ENCODE measurements at regions not wholly inside any gene's neighbourhood (a gene's known extent, or its start where the extent isn't known, plus 50 kb on each side); places are given as distances from the start of the nearest gene placed in this dataset.

DNA sequence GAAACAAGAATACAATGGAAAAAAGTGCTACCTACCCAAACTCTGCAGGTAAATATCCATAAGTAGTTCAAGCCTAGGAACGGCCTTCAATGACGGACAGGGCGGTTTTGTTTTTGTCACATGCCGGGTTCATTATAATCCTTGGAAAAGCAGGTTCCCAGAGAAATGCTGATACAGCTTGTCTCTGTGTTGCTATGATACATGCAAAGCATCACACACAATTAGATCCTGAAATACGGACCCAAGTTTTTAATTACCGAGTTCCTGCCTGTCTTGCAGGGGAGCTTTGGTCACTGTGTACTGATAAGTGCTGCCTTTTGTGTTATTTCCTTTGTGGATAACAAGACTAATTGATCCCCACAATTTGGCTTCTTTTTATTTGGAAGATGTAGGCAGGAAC is 217.4 kb downstream of the HAPSTR1 start:
- H3K9me3 ChIP-seq (ENCODE audit: low read length) = no peaks in the 10 kb centered on the region
- TF ChIP-seq EZH2 (IDR thresholded peaks at IDR 0.05; ENCODE audit: borderline replicate concordance, low read length) = no peak
- TF ChIP-seq, protein P1, sequence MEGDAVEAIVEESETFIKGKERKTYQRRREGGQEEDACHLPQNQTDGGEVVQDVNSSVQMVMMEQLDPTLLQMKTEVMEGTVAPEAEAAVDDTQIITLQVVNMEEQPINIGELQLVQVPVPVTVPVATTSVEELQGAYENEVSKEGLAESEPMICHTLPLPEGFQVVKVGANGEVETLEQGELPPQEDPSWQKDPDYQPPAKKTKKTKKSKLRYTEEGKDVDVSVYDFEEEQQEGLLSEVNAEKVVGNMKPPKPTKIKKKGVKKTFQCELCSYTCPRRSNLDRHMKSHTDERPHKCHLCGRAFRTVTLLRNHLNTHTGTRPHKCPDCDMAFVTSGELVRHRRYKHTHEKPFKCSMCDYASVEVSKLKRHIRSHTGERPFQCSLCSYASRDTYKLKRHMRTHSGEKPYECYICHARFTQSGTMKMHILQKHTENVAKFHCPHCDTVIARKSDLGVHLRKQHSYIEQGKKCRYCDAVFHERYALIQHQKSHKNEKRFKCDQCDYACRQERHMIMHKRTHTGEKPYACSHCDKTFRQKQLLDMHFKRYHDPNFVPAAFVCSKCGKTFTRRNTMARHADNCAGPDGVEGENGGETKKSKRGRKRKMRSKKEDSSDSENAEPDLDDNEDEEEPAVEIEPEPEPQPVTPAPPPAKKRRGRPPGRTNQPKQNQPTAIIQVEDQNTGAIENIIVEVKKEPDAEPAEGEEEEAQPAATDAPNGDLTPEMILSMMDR (IDR thresholded peaks at IDR 0.05; ENCODE audit: low read length) = no peak
- no peaks in the 10 kb centered on the region for H3K4me1 ChIP-seq (ENCODE audit: insufficient read depth, low read length, severe bottlenecking)
- H3K9ac ChIP-seq (ENCODE audit: low read length) = no peak overlapping the region
- no peak overlapping the region for H2AFZ ChIP-seq (ENCODE audit: low read length)
- H3K4me2 ChIP-seq (ENCODE audit: low read length) = no peak overlapping the region
- no peaks in the 10 kb centered on the region for H4K20me1 ChIP-seq (ENCODE audit: insufficient read depth, low read length)
- no peak overlapping the region for H3K27ac ChIP-seq (ENCODE audit: low read depth, low read length, poor library complexity, severe bottlenecking)
- H3K27me3 ChIP-seq (ENCODE audit: insufficient read depth, low read length) = no peaks in the 10 kb centered on the region
- no peaks in the 10 kb centered on the region for H3K36me3 ChIP-seq (ENCODE audit: insufficient read depth, low read length)
- no peak overlapping the region for H3K4me3 ChIP-seq (ENCODE audit: low read depth, low read length, poor library complexity, severe bottlenecking)
- H3K79me2 ChIP-seq (ENCODE audit: insufficient read depth, low read length) = no peaks in the 10 kb centered on the region
- no peaks in the 10 kb centered on the region for H3K9me2 ChIP-seq (ENCODE audit: low read depth, low read length)
- H3F3A ChIP-seq (ENCODE audit: insufficient read depth, low read length) = no peaks in the 10 kb centered on the region

DNA sequence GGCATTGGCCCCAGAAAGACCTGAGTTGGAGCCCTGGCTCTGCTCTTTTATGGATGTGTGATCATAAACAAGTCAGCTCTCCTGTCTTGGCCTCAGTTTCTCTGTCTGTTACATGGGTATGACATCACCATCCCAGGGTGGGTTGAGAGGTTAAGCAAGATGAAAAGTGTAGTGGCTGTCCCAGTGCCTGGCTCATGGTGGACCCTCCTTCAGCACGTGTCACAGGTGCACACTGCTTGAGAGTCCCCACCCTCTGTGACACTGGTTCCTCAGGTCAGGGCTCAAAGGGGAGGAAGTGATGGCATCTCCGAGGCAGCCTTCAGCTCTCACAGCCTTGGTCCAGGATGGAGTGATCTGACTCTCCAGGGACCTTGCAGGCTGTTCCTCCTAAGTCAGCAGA is 218.4 kb downstream of the HAPSTR1 start:
- no peaks in the 10 kb centered on the region for H3K79me2 ChIP-seq (ENCODE audit: insufficient read depth, low read length)
- no peaks in the 10 kb centered on the region for H4K20me1 ChIP-seq (ENCODE audit: insufficient read depth, low read length)
- H3K9me2 ChIP-seq (ENCODE audit: low read depth, low read length) = no peaks in the 10 kb centered on the region
- H3K4me3 ChIP-seq (ENCODE audit: low read depth, low read length, poor library complexity, severe bottlenecking) = no peak overlapping the region
- no peak overlapping the region for H3K27ac ChIP-seq (ENCODE audit: low read depth, low read length, poor library complexity, severe bottlenecking)
- H3K36me3 ChIP-seq (ENCODE audit: insufficient read depth, low read length) = no peaks in the 10 kb centered on the region
- H3K27me3 ChIP-seq (ENCODE audit: insufficient read depth, low read length) = no peaks in the 10 kb centered on the region
- H3K9ac ChIP-seq (ENCODE audit: low read length) = no peak overlapping the region
- no peaks in the 10 kb centered on the region for H3F3A ChIP-seq (ENCODE audit: insufficient read depth, low read length)
- no peak overlapping the region for H3K4me2 ChIP-seq (ENCODE audit: low read length)
- no peak for TF ChIP-seq EZH2 (IDR thresholded peaks at IDR 0.05; ENCODE audit: borderline replicate concordance, low read length)
- TF ChIP-seq, protein P1 (IDR thresholded peaks at IDR 0.05; ENCODE audit: low read length) = no peak
- H3K4me1 ChIP-seq (ENCODE audit: insufficient read depth, low read length, severe bottlenecking) = no peaks in the 10 kb centered on the region
- no peak overlapping the region for H2AFZ ChIP-seq (ENCODE audit: low read length)
- no peaks in the 10 kb centered on the region for H3K9me3 ChIP-seq (ENCODE audit: low read length)

DNA sequence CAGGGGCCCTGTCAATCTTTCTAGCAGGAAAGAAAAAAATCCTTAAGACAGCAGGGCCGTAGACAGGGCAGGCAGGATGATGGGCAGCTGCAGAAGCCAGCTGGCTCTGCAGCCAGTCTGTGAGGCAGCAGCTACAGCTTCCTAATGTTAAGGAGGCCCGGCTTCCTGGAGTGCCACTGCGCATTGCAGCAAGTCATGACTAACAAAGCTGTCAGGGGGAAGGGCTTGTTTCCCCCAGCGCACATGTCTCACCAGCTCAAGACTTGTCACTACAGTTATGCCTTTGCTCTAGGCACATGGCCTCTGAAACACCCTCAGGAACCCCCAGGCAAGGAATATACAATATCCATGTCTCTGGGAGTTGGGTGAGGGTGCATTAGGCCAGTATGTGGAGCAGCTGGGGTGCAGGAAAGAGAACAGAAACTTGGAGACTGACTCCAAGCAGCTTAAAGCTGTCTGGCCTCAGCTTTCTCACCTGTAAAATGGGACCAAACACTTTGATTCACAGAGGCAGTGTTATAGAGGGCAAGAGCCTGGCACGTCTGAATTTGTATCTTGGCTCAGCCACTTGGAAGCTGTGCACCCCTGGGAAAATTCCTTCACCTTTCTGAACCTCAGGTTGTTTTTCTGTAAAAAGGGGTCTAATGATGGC is 220.0 kb downstream of the HAPSTR1 start:
- no peak overlapping the region for H2AFZ ChIP-seq (ENCODE audit: low read length)
- no peaks in the 10 kb centered on the region for H3K79me2 ChIP-seq (ENCODE audit: insufficient read depth, low read length)
- no peak overlapping the region for H3K9ac ChIP-seq (ENCODE audit: low read length)
- H3K9me2 ChIP-seq (ENCODE audit: low read depth, low read length) = no peaks in the 10 kb centered on the region
- H3K27me3 ChIP-seq (ENCODE audit: insufficient read depth, low read length) = no peaks in the 10 kb centered on the region
- no peaks in the 10 kb centered on the region for H4K20me1 ChIP-seq (ENCODE audit: insufficient read depth, low read length)
- H3K27ac ChIP-seq (ENCODE audit: low read depth, low read length, poor library complexity, severe bottlenecking) = no peak overlapping the region
- no peak overlapping the region for H3K4me3 ChIP-seq (ENCODE audit: low read depth, low read length, poor library complexity, severe bottlenecking)
- no peaks in the 10 kb centered on the region for H3K36me3 ChIP-seq (ENCODE audit: insufficient read depth, low read length)
- no peaks in the 10 kb centered on the region for H3K4me1 ChIP-seq (ENCODE audit: insufficient read depth, low read length, severe bottlenecking)
- H3K4me2 ChIP-seq (ENCODE audit: low read length) = no peak overlapping the region
- no peaks in the 10 kb centered on the region for H3F3A ChIP-seq (ENCODE audit: insufficient read depth, low read length)
- no peak for TF ChIP-seq EZH2 (IDR thresholded peaks at IDR 0.05; ENCODE audit: borderline replicate concordance, low read length)
- TF ChIP-seq, protein P1 (IDR thresholded peaks at IDR 0.05; ENCODE audit: low read length) = no peak
- no peaks in the 10 kb centered on the region for H3K9me3 ChIP-seq (ENCODE audit: low read length)

All from OCI-LY1 (cell line).